Activated T-helper 17 cell treated with anti-CD3 and anti-CD28 coated beads, Interleukin-2, amount 50 U/mL, for 72 hours (primary cell): ENCODE measurements at regions not wholly inside any gene's neighbourhood (a gene's known extent, or its start where the extent isn't known, plus 50 kb on each side); places are given as distances from the start of the nearest gene placed in this dataset.

Experiments
- ATAC-seq: fragments of 150-1000 bp; cut with Tn5 transposase; replicated peaks from 2 replicates; pipeline ENCODE4 v1.10.0; 2021; ENCODE audit warnings: mild to moderate bottlenecking, moderate library complexity
- H3K27ac Mint-ChIP-seq: one replicate; pipeline ENCODE4 v1.8.0; 2022; ENCODE audit warnings: mixed read lengths
- H3K27me3 Mint-ChIP-seq: one replicate; pipeline ENCODE4 v1.8.0; 2022; ENCODE audit warnings: mixed read lengths
- H3K36me3 Mint-ChIP-seq: one replicate; pipeline ENCODE4 v1.8.0; 2022; ENCODE audit warnings: low read depth, mild to moderate bottlenecking, mixed read lengths
- H3K4me1 Mint-ChIP-seq: one replicate; pipeline ENCODE4 v1.8.0; 2022; ENCODE audit warnings: mixed read lengths
- H3K4me3 Mint-ChIP-seq: one replicate; pipeline ENCODE4 v1.8.0; 2022; ENCODE audit warnings: mild to moderate bottlenecking, mixed read lengths
- H3K9me3 Mint-ChIP-seq: one replicate; pipeline ENCODE4 v1.8.0; 2022; ENCODE audit warnings: mixed read lengths

DNA sequence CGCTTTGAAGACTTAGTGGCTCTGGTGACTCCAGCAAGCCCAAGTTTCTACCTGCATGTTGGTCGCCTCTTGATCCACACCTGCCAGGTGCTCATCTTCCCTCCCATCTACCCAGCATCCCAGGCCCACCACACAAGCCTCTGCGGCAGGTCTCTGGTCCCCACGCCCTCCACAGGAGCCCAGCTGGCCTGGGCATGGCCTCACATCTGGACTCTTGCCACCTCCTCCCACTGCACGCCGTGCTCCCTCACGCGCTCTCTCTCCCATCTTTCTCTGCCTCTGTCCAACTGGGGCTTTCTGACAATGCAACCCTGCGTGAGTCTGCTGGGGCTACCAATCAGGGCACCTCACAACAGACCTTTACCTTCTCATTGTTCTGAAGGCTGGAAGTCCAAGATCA is 50.2 kb upstream of the FGFR2 start:
- no peak for ATAC-seq
- no peak overlapping the region for H3K4me3 Mint-ChIP-seq
- H3K27me3 Mint-ChIP-seq = peaks cover 18% of the 10 kb centered on the region
- H3K9me3 Mint-ChIP-seq = peaks cover 3% of the 10 kb centered on the region
- no peaks in the 10 kb centered on the region for H3K36me3 Mint-ChIP-seq
- H3K27ac Mint-ChIP-seq = no peak overlapping the region
- no peaks in the 10 kb centered on the region for H3K4me1 Mint-ChIP-seq

DNA sequence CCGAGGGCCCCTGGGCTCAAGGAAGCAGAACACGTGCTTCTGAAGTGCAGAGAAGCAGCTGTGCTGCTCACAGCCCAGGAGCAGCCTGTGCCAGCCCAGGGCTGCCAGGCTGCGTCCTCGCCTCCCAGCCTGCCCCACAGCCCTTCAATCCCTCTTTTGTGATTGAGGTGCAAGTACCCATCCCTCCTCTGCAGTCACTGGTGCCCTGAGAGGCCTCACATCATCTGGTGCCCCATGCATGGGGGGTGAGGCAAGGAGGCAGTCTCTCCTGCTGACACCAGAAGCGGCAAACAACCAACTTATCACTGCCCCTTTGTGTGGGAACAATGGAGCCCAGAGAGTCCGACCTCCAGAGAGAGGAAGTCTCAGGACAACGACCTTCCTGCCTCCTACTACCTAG is 49.8 kb upstream of the FGFR2 start:
- Mint-ChIP-seq H3K36me3 (no peaks in the 10 kb centered on the region), H3K27me3 (peaks cover 18% of the 10 kb centered on the region), H3K4me1 (no peaks in the 10 kb centered on the region), H3K9me3 (no peaks in the 10 kb centered on the region), H3K4me3 (no peak overlapping the region), H3K27ac (no peak overlapping the region)
- ATAC-seq = no peak
